Stimulated activated CD8-positive, alpha-beta memory T cell treated with anti-CD3 and anti-CD28 coated beads, Interleukin-2, amount 100 ng/mL, for 48 hours (primary cell): ENCODE measurements at regions not wholly inside any gene's neighbourhood (a gene's known extent, or its start where the extent isn't known, plus 50 kb on each side); places are given as distances from the start of the nearest gene placed in this dataset.

Source experiments
- DNase-seq, 2 donors: peaks; one replicate each; pipeline ENCODE4 v3.0.0-alpha.2; 2020; ENCODE audit warnings: low read depth in 2 of 2

DNA sequence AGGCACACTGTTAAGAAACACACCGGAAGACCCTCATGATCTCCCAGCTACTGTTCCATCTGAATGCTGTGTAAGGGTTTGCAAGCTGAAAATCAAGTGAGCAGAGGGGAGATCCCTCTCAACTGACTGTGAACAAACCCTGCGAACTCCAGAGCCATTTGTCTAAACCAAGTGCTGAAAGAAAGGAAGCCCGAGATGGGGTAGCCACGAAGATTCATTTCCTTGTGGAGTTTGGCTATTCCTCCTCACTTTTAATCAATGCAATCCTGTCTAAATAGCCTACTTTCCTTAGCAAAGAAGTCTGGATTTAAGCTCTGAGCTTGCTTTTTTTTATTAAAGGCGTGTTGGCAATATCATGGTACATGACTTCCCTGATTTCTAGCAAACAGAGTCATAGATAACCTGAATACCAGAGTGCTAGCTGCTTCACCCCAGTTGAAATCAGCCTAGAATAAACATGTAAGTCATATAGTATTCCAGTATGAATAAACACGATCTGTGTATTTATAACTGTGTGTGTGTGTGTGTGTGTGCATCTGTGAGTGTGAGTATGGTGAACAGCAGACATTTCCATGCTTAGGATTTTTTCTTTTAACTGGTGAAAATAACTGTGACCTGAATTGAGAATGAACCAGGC, 365.2 kb downstream of the ZNF521 start:
- DNase-seq = no peak

DNA sequence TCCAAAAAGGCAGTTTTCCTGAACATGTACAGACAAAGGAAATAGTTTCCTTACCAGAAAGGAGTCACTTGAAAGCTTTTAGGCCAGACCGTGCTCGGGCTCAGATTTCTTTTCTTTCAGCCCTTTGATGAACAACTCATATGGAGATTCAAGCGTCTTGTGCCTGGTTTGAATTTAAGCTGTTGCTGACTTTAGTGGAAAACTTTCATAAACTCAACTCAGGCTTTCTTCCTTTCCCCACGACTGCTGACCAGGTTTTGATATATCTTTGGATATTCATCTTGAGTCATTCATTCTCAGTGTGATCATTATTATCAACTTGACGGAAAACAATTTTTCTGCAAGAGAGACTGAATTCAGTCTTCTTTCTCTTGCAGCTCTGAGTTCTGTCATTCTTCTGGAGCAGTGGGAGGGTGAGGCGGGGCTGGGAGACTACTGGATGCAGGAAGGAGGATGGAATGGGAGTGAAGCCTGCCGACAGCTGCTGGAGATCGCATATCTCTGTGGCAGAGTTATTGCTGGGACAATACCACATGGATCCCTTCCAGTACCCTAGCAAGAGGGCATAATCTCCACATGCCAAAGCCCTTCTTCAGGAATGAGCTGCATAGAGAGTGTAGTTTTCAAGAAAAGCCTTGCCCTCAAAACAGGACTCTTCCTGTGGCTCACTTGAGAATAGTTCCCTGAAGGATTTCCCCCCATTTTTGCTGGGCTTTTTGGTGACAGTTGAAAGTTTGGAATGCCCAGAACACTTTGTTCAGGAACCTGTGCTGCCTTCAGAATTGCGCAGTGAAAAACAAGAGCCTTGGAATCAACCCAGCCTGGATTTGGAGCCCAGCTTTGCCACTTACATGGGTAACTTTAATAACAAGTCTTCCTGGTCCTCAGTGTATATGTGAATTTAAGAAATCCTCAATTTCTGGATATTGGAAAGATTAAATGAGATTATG, 364.4 kb downstream of the ZNF521 start:
- no peak for DNase-seq

DNA sequence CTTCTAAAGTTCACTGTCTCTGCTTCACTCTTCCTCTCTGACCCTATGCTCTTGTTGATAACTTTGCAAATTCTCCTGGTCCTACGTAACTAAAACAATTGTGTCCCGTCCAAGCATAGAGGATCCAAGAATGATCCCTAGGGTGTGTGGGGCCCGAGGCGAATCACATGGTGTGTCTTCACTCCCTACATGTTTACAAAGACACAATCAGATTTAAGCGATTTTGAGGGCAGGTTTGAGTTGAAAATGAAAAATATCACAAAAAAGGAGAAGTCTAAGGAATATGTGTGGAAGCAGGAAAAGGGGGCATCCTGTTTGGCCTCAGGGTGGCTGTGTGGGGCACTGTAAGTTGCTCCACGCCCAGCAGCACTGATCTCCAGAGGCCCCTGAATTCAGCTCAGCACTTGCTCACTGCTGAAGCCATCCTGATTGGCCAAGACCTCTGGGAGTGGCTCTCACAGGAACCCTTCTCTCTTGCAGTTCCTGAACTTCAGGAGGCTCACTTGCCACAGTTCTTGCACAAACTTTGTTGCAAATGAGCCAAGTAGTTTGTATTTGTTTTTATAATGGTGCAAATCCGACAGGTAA, 363.6 kb downstream of the ZNF521 start:
- no peak for DNase-seq

DNA sequence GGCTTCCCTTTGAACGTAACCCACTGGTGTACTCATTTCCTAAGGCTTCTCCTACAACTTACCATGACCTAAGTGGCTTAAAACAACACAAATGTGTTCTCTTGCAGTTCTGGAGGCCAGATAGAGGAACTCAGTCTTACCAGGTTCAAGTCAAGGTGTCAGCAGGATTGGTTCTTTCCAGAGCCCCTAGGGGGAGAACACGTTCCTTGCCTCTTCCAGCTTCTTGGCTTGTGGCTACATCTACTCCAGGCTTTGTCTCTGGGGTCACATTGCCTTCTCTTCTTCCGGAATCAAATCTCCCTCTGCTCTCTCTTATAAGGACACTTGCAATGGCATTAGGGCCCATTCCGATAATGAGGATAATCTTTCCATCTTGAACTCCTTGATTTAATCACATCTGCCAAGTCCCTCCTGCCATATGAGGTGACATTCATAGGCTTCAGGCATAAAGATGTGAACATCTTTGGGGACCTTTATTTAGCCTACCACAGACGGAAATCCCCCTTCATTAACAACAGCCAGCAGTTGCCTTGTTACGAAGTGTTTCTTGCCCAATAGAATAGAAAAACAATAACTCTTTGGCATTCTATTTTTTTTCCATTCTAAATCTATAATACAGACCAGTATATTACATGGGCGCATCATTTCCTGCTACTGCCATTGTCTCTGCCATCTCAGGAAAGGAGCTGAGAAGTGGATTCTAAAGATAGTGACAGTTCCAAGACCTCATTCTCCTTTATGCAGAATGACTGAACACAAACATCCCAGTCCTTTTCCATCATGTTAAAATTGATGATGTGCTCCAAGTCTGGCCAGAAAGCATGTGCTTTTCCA, 362.0 kb downstream of the ZNF521 start:
- no peak for DNase-seq

DNA sequence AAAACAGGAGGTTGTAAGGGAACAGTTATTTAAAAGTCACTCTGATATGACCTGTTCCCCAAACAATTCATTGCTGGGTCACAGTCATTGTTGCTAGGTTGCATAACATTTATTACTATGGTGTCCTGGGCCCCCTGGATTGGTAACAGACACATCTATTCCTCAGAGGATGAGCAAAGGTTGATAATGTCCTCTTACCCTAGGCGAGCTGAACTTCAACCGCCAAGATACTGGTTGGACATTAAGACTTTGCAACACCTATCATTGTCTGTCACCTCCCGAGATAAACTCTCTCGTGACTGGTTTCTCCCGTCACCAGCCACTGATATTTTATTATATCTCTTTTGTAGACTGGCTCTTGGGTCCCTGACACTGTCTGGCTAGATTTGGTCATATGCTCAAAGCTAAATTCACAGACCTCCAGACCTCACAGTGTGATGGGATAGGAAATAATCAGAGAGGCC, 361.3 kb downstream of the ZNF521 start:
- DNase-seq = no peak

DNA sequence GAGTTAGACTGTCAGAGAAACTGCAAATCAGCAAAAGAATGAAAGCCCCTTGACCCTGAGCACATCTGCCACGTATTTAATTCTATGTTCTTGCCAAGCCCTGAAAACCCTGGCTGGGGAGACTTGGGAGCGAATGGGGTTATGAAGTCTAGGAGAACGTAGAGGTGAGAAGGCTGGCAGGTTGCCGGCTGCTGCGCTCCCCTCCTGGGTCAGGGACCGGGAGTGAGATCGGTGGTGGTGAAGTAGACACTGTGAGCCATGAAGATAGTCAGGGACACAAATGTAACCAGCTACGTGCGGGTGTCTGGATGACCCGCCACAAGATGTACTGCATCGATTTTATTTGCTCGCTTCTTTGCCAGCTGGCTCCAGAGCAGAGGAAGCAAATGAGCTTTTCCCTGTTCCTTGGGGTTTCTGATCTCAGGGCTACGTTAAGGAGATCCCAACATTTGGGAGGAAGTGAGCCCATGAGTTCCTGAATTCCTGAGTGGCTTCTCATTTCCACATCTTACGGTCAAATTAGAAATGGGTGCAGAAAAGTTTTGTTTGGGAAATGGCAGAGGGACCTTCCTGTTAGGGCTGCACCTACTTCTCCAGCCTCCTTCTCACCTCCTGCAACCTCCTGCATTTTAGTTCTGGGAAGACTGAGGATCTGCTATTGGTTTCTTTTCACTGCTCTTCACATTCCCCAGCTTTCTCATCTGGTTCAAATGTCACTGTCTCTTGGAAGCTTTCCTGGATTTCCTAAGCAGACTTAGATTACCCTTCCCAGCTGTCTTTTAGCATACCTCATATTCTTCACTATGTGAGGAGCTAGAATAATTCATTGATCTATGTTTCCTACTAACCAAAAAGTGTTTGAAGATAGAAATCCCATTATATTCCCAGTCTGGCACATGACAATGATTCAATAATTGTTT, 360.6 kb downstream of the ZNF521 start:
- no peak for DNase-seq

DNA sequence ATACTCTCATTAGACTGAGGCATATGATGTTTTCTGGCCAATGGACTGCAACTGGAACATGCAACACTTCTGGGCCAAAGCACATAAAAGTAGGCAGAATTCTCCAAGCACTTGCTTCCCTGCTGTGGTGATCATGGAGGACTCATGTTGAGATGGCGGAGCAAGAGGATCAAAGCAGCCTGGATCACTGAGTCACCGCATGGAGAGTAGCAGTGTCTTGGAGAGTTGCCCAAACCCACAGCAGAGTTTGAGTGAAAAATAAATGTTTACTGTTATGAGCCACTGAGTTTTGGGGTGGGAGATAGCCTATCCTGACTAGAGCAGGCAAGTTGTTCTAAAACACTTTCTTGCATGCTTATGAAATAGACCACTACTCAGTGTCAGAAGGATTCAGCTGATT, 359.5 kb downstream of the ZNF521 start:
- no peak for DNase-seq

DNA sequence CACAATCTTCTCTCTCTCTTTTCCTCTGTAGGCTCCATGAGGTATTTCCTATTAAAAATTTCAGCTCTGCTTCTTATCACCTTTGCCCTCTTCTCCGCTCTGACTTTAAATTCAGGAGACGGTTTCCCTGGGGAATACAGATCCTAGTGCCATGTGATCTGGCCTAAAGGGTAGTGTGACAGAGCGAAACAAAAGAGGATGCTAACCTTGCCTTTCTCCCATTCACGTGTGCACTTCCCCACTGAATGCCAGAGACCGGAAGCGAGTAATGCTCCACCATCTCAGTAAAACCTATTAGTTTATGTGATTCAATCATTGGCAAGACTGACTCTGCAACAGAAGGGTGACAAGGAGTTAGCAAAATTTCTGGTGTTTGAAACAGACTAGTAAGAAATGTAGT, 358.3 kb downstream of the ZNF521 start:
- no peak for DNase-seq

DNA sequence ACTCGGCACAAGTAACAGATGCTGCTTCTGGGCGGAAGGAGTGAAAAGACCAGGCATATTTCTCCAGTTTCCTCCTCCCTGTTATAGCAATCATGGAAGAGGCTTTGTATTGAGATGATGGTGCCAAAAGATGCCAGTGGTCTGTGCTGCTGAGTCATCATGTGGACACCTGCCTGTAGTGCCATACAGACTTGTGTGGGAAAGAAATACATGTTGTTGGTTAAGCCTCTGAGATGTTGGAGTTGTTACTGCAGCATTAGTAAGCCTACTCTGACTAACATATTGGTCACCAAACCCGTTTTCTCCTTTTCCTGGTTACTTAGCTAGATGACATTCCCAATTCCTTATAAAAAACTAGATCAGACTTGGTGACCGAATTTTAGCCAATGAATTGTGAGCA, 356.9 kb downstream of the ZNF521 start:
- DNase-seq = no peak

DNA sequence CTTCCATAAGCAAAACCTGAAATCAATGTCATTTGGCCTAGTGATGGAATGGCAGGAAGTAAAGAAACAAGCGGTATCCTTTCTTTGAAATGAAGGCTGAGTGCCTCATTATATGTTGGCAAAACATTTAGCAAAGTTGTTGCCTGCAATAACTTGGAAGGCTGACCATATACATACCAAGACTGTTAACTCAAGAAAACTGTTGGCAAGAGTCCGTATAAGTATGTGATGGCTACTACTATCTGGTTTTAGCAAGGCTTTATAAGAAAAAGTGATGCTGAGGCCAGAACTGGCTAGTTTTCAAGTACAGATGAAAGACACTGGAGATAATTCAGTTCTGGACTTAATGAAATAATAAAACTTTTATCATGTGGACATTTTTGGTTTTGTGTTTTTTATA, 356.2 kb downstream of the ZNF521 start:
- DNase-seq = no peak

DNA sequence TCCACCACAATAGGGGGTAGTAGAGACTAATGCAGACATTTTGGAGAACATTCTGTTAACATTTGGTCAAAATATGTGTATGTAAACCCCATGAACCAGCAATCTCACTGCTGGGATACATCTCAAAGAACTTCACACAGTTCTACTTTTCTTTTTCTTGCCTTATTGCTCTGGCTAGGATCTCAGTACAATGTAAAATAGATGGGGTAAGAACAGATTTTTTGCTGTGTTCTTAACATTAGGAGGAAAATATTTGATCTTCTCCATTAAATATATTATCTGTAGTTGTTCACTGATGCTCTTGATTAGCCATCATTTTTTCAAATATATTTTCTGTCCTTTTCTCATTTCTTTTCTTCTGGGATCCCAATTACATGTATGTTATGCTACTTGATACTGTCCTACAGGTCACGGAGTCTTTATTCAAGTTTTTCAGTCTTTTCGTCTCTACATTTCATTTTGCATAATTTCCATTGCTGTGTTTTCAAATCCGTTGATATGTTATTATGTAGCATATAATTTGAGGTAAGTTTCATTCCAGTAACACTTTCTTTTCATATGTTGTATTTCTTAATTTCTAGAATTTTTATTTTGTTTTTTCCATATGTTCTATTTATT, 352.2 kb downstream of the ZNF521 start:
- no peak for DNase-seq

DNA sequence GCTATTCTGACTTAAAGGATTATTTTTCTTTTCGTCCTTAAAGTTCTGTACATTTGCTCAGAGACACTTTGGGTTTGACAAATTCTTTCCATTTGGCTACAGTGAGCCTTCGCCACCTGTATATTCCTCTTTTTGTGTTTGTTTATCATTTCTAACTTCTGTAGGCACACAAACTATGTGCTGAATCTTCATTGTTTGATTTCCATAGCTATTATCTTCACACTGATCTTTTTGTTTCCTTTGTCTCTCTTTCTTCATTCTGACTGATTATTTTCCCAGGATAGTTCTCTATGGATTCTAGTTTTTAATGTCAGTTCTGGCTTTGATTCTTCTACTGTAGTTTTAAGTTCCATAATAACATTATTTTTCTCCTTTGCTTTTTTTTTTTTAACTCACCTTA, 350.2 kb downstream of the ZNF521 start:
- DNase-seq = no peak

DNA sequence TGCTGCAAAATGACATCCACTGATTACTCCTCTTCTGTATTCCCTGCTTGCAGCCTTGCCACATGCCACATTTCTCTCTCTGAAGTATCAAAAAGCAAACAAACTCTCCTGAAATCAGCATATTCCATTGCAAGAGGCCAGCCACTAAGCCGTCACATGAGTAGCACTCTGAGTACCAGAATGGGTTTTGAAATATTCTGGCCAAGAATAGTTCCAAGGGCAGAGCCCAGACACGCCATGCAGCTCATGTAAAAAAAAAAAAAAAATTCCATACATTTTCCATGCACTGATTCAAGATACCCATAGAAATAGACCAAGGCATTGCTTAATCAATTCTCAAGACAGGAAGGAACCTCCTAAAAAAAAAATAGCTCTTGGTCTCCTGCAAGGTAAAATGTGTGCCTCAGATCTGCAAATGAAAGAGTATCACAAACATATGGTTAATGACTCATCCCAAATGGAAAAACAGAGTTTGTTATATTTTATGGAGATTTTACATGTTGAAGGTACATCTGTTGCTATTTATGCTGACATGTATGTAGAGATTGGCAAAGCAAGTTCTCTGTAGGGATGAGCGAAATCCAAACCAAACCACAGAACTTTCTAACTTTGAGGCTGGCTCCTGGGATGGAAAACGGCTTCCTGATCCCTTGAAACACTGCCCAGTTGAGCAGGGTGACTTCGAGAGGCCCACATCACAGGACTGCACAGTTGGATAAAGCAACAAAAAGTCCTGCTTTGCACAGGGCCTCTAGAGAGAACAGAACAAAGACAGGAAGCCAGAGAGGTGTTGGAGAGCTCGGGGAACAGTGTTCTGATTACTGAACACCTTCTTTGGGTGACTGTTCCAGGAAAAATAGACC, 346.2 kb downstream of the ZNF521 start:
- DNase-seq = no peak

DNA sequence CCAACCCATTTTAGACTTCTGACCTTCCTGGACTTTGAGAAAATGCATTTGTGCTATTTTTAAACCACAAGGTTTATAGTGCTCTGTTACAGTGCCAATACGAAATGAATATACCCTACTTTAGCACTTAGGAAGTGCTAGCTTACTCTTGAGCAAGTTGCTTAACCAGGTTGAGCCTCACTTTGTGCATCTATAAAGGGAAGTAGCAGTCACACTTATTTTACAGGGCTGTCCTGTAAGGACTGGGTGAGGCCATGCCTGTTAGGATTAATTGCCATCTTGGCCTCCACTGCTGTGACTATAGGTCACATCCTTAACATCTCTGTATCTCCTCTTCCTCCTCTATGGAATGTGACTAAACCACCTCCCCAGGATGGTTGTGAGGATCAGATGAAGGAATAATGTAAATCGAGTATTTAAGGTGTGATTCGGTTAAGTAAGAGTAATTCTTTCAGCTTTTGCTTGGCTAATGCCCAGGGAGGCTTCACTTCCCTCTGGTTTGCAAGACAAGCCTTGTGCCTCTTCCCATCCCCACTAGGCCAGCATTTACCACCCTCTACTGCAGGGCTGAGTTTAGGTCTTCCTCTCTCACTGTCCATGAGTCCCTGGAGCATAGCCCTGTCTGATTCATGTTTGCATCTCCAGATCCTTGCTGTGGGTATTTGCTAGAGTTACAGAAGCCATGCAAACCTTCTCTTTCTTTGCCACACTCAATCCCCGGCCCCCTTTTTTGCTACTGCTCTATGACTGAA, 341.2 kb downstream of the ZNF521 start:
- no peak for DNase-seq
